Right forelimb (tissue), 1 donor: ENCODE measurements at regions not wholly inside any gene's neighbourhood (a gene's known extent, or its start where the extent isn't known, plus 50 kb on each side); places are given as distances from the start of the nearest gene placed in this dataset.

Source experiments
- DNase-seq: peaks from one replicate; pipeline ENCODE4 v3.0.0-alpha.2; 2018

DNA sequence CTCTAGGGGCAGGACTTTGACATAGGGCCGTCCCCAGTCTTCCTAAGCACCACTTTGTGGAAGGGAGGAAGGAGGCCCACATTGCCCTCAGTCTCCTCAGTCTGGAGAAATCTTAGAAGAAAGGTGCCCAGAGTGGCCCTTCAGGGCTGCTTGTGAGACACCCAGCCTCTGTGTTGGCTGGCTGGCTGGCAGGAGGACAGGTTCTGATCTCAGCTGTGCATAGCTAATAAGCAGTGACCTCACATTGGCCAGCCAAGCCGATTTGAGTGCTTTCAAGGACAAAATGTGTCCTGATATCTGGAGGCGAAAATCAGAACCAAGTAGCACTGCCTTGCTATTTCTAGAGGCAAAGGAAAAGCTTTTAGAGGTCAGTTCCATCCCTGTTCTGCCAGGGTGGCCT is 211.5 kb downstream of the BCOR start:
- DNase-seq = no peak

DNA sequence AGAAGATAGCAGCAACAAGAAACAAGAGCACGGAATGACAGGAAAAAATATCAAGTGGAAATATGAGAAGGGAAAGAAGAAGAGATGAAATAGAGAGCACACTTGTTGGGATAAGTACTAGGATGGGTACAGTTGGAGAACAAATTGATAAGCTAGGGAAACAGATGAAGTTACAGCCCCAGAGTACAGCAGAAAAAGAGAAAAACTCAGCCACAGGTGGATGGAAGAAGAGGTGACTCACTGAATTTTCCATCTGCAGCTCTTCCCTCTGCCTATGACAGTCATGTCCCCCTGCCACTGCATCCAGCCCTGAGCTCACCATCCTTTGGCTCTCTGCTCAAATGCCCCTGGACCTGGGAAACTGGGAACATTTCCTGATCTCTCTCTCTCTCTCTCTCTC is 209.0 kb downstream of the BCOR start:
- no peak for DNase-seq

DNA sequence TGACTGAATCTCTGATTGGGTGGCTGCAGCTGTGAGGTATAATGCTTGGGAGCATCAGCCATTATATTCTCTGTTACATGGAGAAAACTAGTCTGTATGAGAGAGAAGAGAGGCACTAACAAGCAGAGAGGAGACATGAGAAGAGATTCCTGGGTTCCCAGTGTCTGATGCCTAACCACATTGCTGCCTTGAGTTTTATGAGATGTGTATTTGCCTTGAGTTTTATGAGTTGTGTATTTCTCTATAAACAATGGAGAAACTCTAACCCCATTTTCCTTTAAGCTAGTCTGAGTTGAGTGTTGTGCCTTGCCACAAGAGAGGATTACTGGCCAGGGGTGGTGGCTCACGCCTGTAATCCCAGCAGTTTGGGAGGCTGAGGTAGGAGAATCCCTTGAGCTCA is 208.1 kb downstream of the BCOR start:
- DNase-seq = no peak

DNA sequence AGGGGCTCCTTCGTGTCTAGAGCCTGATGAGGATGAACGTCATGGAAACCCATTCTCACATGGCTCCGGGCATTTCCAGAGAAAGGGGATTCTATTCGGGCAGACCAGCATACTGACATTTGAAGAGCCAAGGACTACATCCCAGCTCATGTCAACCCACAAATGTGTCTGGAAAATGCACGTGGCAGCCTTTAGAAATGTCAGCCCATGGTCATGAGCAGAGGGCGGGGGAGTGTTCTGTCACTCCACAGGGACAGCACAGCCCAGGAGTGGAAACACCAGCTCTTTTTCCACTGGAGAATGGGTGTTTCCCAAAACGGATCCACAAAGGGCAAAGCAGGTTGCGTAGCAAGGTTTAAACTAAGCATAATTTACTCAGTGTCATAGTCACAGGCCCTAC is 207.0 kb downstream of the BCOR start:
- no peak for DNase-seq

DNA sequence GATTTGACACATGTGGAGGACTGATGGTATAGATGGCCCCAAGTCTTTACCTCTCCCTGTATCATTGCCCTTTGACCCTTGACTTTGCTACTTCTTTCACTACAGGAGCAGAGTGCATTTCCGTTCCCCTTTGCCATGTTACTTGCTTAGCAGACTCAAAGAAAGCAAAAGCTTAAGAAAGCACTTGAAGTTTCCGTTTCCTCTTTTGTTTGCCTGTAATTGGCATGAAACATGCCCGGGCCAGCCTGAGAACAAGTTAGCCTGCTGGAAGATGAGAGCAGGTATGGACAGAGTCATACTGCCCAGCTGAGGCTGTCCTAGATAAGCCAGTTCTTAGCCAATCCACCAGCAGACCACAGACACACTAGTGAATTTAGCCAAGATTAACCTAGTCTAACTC is 206.0 kb downstream of the BCOR start:
- no peak for DNase-seq

DNA sequence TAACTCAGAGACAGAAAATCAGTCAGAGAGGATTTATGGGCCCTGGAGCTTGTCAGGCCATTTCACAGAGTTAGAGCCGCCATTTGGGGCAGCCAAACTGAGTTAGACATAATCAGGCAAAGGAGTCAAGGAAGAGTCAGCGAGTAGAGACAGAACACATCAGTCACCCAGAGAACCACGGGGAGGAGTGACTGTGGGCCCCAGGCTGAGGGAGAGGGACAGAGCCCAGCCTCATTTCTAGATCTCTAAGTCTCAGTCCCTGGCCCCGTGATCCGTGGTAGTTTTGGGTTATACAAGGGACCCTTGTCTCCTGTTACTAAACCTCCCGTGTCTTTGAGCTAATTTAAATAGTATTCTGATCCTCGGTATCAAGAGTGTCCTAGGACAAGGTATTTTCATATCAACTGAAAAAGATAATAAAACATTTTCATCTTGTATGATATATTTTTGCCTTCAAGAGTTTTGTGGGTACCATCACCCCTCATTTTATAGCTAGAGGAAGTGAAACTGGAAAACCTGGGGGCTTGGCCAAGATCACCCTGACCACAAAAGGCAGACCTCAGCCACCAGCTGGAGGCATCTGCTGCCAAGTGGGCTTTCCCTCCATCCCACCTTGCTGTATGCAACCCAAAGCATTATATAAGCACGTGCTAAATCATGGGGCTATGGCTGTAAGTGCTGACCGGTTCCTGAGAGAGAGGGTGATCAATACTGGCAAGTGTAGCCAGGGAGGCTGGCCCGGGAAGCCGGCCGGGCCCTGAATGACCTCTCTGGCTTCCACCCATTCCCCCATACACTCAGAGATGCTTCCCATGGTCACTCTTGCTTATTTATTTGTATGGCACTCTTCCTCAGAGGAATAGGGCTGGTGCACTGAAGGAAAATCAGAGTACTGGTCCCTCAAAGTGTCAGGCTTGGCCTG is 204.1 kb downstream of the BCOR start:
- no peak for DNase-seq

DNA sequence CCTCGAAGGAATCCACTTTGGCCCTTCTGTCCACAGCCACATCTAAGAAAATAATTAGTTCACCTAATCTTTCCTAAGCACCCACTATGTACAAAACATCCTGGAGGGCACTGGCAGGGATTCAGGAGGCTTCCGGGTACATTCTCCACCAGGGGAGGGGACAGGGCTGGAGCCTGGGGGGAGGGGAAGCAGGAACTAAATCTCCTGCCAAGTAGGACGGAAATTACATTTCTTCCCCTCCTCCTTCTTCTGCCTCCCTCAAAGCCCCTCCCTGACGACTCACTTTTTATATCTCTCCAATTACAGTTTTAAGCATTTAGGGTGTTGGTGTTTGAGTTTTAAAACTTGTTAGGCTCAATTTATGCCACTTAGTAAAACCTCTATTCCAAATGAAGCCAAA is 203.1 kb downstream of the BCOR start:
- no peak for DNase-seq

DNA sequence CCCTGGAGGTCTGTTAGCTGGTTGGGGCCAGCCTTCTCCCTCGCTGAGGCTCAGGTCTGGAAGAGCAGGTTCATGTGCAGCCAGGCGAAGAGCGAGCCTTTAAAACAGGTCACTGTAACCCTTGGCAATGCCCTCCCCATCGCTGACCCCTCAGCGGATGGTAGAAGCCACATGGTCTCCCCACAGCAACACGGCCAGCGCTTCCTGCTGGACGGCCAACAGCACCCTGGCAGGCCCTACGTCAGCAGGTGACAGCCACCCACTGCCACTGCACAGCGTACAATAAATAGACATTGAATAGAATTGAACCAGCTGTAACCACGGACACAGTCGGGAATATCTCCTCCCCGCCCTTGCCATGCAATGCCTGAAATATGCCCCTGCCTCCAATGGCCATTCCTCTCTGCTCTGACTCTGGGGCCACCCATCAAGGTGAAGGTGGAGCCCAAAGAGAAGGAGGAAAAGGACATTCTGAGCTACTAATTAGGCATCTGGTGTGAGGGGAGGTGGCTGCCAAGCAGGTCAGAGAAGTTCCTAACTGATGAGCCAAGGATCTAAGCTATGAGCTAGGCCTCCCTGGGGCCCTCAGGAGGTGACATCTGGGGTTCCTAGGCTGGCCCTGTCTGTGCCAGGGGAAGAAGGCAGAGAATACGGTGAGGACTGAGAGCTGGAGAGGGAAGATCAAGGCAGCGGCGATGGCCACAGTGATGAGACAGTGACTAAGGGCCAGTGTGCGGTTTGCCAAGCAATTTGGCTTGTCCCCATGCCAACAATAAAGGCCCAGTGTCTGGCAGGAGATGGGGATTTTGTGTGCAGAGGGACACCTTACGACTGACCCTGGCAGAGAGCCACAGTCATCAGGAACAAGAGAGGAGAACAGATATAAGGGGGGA is 202.3 kb downstream of the BCOR start:
- DNase-seq = no peak

DNA sequence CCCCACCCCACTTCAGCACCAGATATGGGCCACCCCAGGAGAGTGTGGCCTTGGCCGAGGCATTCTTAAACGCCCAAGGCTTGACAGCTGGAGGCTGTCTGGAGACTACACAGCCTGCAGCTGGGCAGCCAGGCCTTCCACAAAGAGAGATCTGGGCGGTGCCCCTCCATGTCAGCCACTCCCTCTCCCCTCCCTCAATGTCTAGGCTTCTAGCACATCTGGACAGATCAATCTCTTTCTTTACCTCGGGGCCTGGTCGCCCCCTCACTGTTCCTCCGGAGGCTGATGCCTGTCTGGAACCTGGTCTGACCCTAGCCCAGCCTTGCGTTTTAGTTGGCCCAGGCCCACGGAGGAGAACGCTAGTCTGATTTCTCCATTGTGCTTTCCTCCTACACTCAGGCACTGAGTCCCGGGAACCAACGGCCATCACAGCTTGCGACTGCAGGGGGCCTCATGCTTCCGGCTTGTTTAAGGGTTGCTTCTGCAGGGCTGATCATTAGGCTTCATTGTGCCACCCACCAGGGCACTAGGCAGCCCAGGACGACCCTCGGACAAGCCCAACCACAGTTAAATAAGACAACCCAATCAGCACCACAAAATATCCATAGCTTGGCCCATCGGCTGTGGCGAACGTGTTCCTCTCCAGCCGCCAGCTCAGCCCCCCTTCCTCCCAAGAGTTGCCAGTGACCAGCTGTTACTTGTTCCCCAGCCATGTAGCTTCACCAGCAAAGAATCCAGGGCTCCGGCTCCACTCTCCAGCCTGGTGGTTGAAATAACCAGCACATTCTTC is 200.6 kb downstream of the BCOR start:
- no peak for DNase-seq

DNA sequence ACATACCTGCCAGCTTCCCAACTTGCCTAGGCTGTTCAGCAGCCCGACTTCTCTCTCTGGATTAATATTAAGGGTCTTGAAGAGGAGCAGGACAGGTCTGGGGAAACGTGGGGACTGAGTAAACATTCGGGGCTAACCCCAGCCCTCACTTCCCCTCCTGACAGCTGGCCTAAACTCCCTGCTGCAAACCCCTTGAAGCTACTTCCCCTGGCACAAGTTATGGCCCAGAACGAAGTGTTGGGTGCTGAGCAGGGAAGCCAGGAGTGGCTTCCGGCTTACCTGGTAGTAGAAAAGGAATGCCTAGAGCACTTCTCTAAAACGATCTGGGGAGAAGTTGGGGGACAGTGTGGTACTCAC is 200.0 kb downstream of the BCOR start:
- DNase-seq = no peak

DNA sequence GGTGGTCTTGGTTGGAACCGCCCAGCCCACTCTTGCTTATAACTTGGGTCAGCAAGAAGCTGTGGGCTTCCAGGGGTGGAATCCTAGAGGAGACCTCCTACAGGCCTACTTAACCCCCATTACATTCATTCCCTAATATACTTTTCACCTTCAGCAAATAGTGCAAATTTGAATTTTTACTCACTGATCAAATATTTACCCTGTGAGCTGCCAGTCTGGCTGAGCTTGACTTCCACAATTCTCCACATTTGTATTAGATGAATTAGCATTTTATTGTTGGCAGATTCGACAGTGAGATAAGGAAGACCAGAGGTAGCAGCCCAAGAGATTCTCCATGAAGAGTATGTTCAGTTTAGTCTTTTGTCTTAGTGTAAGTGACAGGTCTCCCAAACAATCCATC is 199.6 kb downstream of the BCOR start:
- DNase-seq = no peak

DNA sequence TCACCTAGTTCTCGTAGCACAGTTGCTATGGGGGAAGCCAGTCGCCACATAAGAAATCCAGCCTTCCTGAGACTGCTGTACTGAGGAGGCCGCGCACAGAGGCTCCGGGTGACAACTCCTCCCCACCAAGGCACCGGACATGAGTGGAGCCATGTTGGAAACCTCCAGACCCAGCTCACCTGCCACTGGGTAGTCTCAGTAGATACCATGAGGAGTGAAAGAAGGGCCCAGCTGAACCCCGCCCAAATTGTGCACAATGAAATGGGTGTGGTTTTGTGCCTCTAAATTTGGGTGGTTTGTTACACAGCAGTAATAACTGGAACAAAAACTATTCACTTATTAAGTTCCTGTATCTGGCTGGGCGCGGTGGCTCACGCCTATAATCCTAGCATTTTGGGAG is 198.7 kb downstream of the BCOR start:
- no peak for DNase-seq

DNA sequence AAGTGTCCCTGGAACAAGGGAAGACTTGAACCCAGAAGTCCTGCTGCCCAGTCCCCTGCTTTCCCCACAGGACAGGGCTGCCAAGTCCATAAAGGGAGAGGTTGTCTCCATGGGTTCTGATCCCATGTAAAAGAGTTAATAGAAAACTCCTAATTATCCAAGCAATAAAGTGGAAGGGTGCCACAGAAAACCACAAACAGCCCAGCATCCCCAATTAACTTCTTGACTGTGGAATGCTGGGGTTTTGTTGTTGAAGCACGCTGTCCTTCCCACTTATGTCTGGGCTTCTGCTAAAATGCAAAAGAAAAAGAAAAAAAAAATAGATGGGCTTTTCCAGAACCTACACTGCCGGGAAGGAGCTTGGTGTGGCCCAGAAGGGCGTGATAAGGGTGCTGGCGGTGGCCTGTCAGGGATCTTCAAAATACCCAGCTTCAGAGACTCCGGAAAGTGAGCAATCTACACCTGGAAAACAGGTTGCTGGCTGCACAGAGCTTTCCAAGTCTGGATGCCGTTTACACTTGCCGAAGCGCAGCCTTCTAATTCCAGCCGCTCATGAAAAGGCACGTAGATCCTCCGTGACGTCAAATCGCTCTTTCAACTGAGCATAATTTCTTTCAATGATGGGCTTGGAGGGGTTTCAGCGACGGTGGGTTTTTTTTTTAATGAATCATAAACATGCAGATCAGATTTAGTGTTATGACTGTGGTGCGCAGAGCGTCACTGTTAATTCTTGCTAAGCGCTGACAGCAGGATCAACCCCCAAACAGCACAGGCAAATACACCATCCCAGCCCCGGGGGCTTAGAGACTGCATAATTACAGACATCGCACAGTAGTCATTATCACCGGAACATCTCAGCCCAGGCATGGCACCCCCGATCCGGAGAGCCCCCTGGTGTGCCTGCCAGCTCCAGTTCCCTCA is 197.6 kb downstream of the BCOR start:
- DNase-seq = no peak

DNA sequence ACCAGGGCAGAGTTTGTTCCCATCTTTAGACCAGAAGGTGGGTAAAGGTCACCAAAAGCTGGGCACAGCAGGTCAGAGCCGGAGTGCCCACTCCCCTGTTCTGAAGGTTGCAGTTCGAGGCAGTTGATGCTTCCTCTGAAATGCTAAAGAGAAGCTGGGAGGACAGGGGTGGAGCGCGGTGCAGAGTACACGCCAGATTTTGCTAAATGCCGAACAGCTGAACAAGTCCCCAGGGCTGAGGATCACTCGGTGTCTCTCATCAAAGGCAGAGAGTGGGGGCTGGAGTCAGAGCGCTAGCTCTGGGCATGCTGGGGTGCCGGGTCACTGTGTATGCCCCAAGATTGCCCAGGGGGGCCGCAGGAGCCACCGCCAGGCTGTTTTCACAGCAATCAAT is 197.0 kb downstream of the BCOR start:
- no peak for DNase-seq

DNA sequence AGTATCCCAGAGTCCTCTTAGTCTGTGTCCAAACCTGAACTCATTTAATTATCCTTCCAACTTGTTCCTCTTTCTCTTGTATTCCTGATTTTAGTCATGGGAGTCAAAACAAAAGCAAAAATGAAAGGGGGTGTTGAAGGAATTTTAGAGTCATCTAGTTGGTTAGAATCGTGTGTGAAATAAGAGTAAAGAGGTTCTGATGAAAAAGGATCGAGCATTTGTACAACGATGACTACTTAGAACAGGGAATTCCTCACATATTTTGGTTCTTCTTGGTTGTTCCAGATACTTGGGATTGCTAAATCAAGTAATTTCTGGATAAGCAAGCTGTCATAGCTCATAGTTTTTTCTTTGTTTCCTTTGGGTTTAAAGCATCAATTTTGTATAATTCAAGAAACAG is 194.4 kb downstream of the BCOR start:
- no peak for DNase-seq

DNA sequence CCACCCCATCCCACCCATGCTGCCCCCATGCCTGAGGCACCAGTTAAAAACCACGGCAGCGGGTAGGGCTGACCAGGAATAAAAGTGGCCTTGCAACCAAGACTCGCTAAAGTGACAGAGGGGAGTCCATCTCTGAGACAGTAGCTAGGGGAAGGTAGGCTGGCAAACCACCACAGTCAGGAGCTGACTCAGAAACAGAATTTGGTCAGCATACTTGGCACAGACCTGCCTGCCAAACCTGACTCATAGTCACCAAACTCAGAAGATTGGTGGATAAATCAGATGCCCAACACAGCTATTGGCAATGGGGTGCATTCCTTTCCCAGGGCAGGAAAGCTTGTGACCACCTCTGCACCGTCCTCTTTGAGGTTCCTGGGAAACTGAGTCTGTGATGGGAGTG is 193.8 kb downstream of the BCOR start:
- no peak for DNase-seq

DNA sequence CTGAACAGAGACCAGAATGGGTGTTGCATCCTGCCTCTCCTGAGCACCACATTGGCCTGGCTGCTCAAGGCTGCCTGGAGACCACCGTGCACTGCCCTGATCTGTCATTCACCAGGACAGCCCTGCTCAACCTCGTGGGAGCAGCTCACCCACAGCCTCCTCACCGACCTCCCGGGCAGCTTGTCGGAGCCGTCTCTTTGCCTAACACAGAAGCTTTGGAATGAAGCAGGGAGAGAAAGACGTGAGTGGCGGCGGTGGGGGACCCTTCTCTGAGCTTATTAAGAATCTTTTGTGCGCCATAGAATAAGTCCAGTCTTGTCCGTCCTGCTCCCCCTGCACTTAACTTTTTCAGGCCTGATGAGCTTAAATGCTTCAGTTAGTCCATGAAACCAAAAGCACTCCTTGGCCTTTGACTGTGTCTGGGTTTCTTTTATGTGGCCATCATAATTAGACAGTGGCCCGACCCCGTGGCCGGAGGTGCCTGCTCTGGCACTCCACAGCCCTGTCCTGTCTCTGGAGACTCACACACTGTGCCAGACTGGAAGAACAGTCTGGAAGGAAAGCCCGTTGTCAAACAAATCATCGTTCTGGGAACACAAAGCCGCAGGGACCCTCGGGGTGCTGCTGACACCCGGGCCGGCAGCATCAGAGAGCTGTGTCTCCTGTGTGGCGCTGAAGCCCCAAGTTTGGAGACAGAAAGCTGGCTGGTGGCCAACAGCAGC is 192.8 kb downstream of the BCOR start:
- DNase-seq = no peak

DNA sequence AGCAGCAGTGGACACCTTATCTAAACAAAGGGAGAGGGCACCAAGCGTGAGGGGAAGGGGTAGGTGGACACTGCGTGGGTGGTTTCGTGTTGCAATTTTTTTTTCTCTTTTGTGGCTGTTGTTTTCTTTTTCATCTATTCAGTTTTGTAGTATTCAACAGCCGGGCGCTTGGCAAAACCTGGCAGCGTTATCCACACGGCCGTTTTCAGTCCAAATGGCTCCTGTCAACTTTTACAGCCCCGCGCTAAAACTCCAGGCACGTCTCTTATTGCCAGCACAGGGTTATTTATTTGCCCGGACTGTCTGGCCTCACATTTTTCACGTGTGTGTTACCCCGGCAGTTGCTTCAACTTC is 192.2 kb downstream of the BCOR start:
- no peak for DNase-seq

DNA sequence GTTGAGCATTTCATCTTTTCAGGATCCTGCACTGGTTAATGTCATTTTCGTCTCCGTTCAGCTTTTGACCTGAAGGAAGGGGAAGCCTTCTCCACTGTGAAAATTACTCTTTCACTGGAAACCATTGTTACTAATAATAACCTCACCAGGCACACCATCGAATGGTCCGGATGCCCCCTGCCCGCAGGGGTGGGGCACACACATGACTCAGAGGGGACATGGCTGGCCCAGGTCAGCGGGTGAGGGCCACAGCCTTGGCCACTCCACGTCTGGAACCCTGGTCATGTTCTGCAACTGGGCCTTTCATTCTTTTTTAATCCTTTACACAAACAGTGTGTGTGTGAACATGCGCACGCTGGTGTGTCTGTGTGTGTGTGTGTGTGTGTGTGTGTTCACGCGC is 191.8 kb downstream of the BCOR start:
- DNase-seq = no peak

DNA sequence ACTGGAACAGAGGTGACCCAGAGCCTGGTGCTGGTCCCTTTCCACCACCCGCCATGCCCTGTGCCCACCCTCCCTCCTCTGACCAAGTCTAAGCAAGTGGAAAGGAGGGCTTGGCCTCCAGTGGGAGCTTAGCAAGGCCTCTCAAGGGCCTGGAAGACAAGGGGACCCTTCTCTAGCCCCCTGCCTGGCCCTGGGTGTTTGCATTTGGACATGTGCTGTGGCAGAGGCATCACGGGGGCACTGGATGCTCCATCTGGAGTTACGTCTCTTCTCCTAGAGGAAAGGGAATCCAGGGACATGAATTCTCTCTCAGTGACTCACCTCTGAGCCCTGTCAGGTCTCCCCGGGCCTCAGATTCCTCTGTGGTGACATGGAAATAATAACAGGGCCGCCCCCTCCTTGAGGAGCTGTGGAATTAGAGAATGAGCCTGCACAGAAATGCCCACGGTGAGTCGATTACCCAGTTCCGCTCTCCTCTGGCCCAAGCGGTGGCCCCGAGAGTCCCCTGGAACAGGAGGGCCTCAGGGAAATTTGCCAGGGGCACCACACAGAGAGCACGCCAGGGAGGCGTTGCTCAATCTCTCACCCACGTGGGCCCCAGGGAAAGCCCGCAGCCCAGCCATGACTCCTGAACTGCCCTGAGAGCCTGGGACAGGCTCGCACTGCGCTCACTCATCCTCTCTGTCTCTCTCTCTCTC is 189.6 kb downstream of the BCOR start:
- no peak for DNase-seq

DNA sequence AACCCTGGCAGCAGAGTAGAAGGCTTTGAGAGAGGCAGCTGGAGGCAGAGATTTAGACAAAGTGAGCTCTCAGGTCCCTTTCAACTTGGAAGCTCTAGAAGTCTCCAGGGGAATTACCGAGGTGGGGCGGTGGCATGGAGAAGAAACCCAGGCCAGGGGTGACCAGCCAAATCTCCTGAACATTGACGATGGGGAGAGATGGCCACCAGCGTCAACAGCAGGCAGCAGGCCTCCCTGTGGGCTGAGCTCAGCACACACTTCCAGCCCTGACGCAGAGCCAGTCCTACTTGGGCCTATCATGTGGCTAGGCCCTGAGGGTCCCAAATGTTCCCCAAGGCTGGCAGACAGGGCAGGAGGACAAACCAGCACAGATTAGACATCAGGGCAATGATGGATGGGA is 187.8 kb downstream of the BCOR start:
- no peak for DNase-seq
